ENCODE measurements at regions not wholly inside any gene's neighbourhood (a gene's known extent, or its start where the extent isn't known, plus 50 kb on each side); places are given as distances from the start of the nearest gene placed in this dataset.

GRCh38 chrX:150049647-150050046, 111.4 kb upstream of the EOLA2 start:
- H3K9me3 ChIP-seq (ENCODE audit: control insufficient read depth, low read length) = no peaks in the 10 kb centered on the region
- WGBS, 2 experiments = 94 to 95% methylated on average over 2 of the region's 2 CpGs
- no peaks in the 10 kb centered on the region for H3K36me3 ChIP-seq (ENCODE audit: control insufficient read depth, insufficient read depth, low read length)
- H3K27me3 ChIP-seq (ENCODE audit: control insufficient read depth, insufficient read depth, low read length, poor library complexity, severe bottlenecking) = no peaks in the 10 kb centered on the region
- no peaks in the 10 kb centered on the region for H3K4me1 ChIP-seq (ENCODE audit: control insufficient read depth, insufficient read depth, low read length)
- H3K4me3 ChIP-seq (ENCODE audit: insufficient read depth, low read depth, low read length) = no peak overlapping the region
- no peak overlapping the region for H3K27ac ChIP-seq (ENCODE audit: insufficient read depth, low read depth, low read length, poor library complexity, severe bottlenecking)

- no peaks in the 10 kb centered on the region for H3K27me3 ChIP-seq (ENCODE audit: control insufficient read depth, insufficient read depth, low read length, poor library complexity, severe bottlenecking)
- whole genome bisulfite sequencing, 2 experiments = no CpG with 5 or more reads among the region's 1 CpG
- no peaks in the 10 kb centered on the region for H3K36me3 ChIP-seq (ENCODE audit: control insufficient read depth, insufficient read depth, low read length)
- H3K4me3 ChIP-seq (ENCODE audit: insufficient read depth, low read depth, low read length) = no peak overlapping the region
- no peaks in the 10 kb centered on the region for H3K4me1 ChIP-seq (ENCODE audit: control insufficient read depth, insufficient read depth, low read length)
- no peak overlapping the region for H3K27ac ChIP-seq (ENCODE audit: insufficient read depth, low read depth, low read length, poor library complexity, severe bottlenecking)
- H3K9me3 ChIP-seq (ENCODE audit: control insufficient read depth, low read length) = no peaks in the 10 kb centered on the region
Measured at GRCh38 chrX:150050387-150050786, 112.1 kb upstream of the EOLA2 start.

- no peak overlapping the region for H3K4me3 ChIP-seq (ENCODE audit: insufficient read depth, low read depth, low read length)
- H3K27me3 ChIP-seq (ENCODE audit: control insufficient read depth, insufficient read depth, low read length, poor library complexity, severe bottlenecking) = no peaks in the 10 kb centered on the region
- 33 to 40% methylated on average over 2 of the region's 2 CpGs for WGBS, 2 experiments
- H3K4me1 ChIP-seq (ENCODE audit: control insufficient read depth, insufficient read depth, low read length) = no peaks in the 10 kb centered on the region
- H3K27ac ChIP-seq (ENCODE audit: insufficient read depth, low read depth, low read length, poor library complexity, severe bottlenecking) = no peak overlapping the region
- no peaks in the 10 kb centered on the region for H3K9me3 ChIP-seq (ENCODE audit: control insufficient read depth, low read length)
- H3K36me3 ChIP-seq (ENCODE audit: control insufficient read depth, insufficient read depth, low read length) = no peaks in the 10 kb centered on the region
Measured at GRCh38 chrX:150051096-150051495, 112.8 kb upstream of the EOLA2 start.

- Histone ChIP-seq H3K4me3 (ENCODE audit: insufficient read depth, low read depth, low read length) (no peak overlapping the region), H3K27ac (ENCODE audit: insufficient read depth, low read depth, low read length, poor library complexity, severe bottlenecking) (no peak overlapping the region), H3K27me3 (ENCODE audit: control insufficient read depth, insufficient read depth, low read length, poor library complexity, severe bottlenecking) (no peaks in the 10 kb centered on the region), H3K9me3 (ENCODE audit: control insufficient read depth, low read length) (no peaks in the 10 kb centered on the region), H3K4me1 (ENCODE audit: control insufficient read depth, insufficient read depth, low read length) (no peaks in the 10 kb centered on the region), H3K36me3 (ENCODE audit: control insufficient read depth, insufficient read depth, low read length) (no peaks in the 10 kb centered on the region)
- WGBS, 2 experiments = 92 to 100% methylated on average over 1 of the region's 1 CpG
Measured at GRCh38 chrX:150052226-150052625, 113.9 kb upstream of the EOLA2 start.

GRCh38 chrX:150058728-150059127, 120.4 kb upstream of the EOLA2 start:
- no peaks in the 10 kb centered on the region for H3K36me3 ChIP-seq (ENCODE audit: control insufficient read depth, insufficient read depth, low read length)
- H3K4me3 ChIP-seq (ENCODE audit: insufficient read depth, low read depth, low read length) = no peak overlapping the region
- no peaks in the 10 kb centered on the region for H3K27me3 ChIP-seq (ENCODE audit: control insufficient read depth, insufficient read depth, low read length, poor library complexity, severe bottlenecking)
- no CpG with 5 or more reads among the region's 1 CpG for WGBS, 2 experiments
- H3K4me1 ChIP-seq (ENCODE audit: control insufficient read depth, insufficient read depth, low read length) = no peaks in the 10 kb centered on the region
- H3K27ac ChIP-seq (ENCODE audit: insufficient read depth, low read depth, low read length, poor library complexity, severe bottlenecking) = no peak overlapping the region
- no peaks in the 10 kb centered on the region for H3K9me3 ChIP-seq (ENCODE audit: control insufficient read depth, low read length)

- H3K4me3 ChIP-seq (ENCODE audit: insufficient read depth, low read depth, low read length) = no peak overlapping the region
- WGBS, 2 experiments = 93 to 94% methylated on average over 6 to 7 of the region's 7 CpGs
Measured at GRCh38 chrX:150060406-150060805, 122.1 kb upstream of the EOLA2 start.

GRCh38 chrX:150062292-150063137, 124.2 kb upstream of the EOLA2 start:
- Histone ChIP-seq H3K9me3 (ENCODE audit: control insufficient read depth, low read length) (no peaks in the 10 kb centered on the region), H3K4me3 (ENCODE audit: insufficient read depth, low read depth, low read length) (no peak overlapping the region), H3K4me1 (ENCODE audit: control insufficient read depth, insufficient read depth, low read length) (no peaks in the 10 kb centered on the region), H3K36me3 (ENCODE audit: control insufficient read depth, insufficient read depth, low read length) (no peaks in the 10 kb centered on the region), H3K27ac (ENCODE audit: insufficient read depth, low read depth, low read length, poor library complexity, severe bottlenecking) (no peak overlapping the region), H3K27me3 (ENCODE audit: control insufficient read depth, insufficient read depth, low read length, poor library complexity, severe bottlenecking) (no peaks in the 10 kb centered on the region)
- 82% methylated on average over 6 of the region's 8 CpGs for WGBS, 2 experiments

More at GRCh38 chrX:150060406-150060805, 122.1 kb upstream of the EOLA2 start:
- H3K27ac ChIP-seq (ENCODE audit: insufficient read depth, low read depth, low read length, poor library complexity, severe bottlenecking) = no peak overlapping the region
- H3K4me1 ChIP-seq (ENCODE audit: control insufficient read depth, insufficient read depth, low read length) = no peaks in the 10 kb centered on the region
- H3K27me3 ChIP-seq (ENCODE audit: control insufficient read depth, insufficient read depth, low read length, poor library complexity, severe bottlenecking) = no peaks in the 10 kb centered on the region
- no peaks in the 10 kb centered on the region for H3K36me3 ChIP-seq (ENCODE audit: control insufficient read depth, insufficient read depth, low read length)
- no peaks in the 10 kb centered on the region for H3K9me3 ChIP-seq (ENCODE audit: control insufficient read depth, low read length)

GRCh38 chrX:150063138-150063518, 124.8 kb upstream of the EOLA2 start:
- H3K27me3 ChIP-seq (ENCODE audit: control insufficient read depth, insufficient read depth, low read length, poor library complexity, severe bottlenecking) = no peaks in the 10 kb centered on the region
- no peak overlapping the region for H3K27ac ChIP-seq (ENCODE audit: insufficient read depth, low read depth, low read length, poor library complexity, severe bottlenecking)
- H3K36me3 ChIP-seq (ENCODE audit: control insufficient read depth, insufficient read depth, low read length) = no peaks in the 10 kb centered on the region
- H3K4me3 ChIP-seq (ENCODE audit: insufficient read depth, low read depth, low read length) = no peak overlapping the region
- no peaks in the 10 kb centered on the region for H3K9me3 ChIP-seq (ENCODE audit: control insufficient read depth, low read length)
- H3K4me1 ChIP-seq (ENCODE audit: control insufficient read depth, insufficient read depth, low read length) = no peaks in the 10 kb centered on the region

- H3K4me1 ChIP-seq (ENCODE audit: control insufficient read depth, insufficient read depth, low read length) = no peaks in the 10 kb centered on the region
- no peaks in the 10 kb centered on the region for H3K36me3 ChIP-seq (ENCODE audit: control insufficient read depth, insufficient read depth, low read length)
- no peak overlapping the region for H3K27ac ChIP-seq (ENCODE audit: insufficient read depth, low read depth, low read length, poor library complexity, severe bottlenecking)
- no peaks in the 10 kb centered on the region for H3K27me3 ChIP-seq (ENCODE audit: control insufficient read depth, insufficient read depth, low read length, poor library complexity, severe bottlenecking)
- no peak overlapping the region for H3K4me3 ChIP-seq (ENCODE audit: insufficient read depth, low read depth, low read length)
- H3K9me3 ChIP-seq (ENCODE audit: control insufficient read depth, low read length) = no peaks in the 10 kb centered on the region
- WGBS, 2 experiments = 91 to 92% methylated on average over 5 of the region's 5 CpGs
Measured at GRCh38 chrX:150063674-150064073, 125.4 kb upstream of the EOLA2 start.

GRCh38 chrX:150074175-150074574, 135.9 kb upstream of the EOLA2 start:
- H3K4me1 ChIP-seq (ENCODE audit: control insufficient read depth, insufficient read depth, low read length) = no peaks in the 10 kb centered on the region
- H3K4me3 ChIP-seq (ENCODE audit: insufficient read depth, low read depth, low read length) = no peak overlapping the region
- H3K36me3 ChIP-seq (ENCODE audit: control insufficient read depth, insufficient read depth, low read length) = no peaks in the 10 kb centered on the region
- no peak overlapping the region for H3K27ac ChIP-seq (ENCODE audit: insufficient read depth, low read depth, low read length, poor library complexity, severe bottlenecking)
- no CpG with 5 or more reads among the region's 1 CpG for WGBS, 2 experiments
- no peaks in the 10 kb centered on the region for H3K27me3 ChIP-seq (ENCODE audit: control insufficient read depth, insufficient read depth, low read length, poor library complexity, severe bottlenecking)
- no peaks in the 10 kb centered on the region for H3K9me3 ChIP-seq (ENCODE audit: control insufficient read depth, low read length)

All from ectodermal cell (in vitro differentiated cells).